DMS 273 (cell line): ENCODE measurements at regions not wholly inside any gene's neighbourhood (a gene's known extent, or its start where the extent isn't known, plus 50 kb on each side); places are given as distances from the start of the nearest gene placed in this dataset.

Source experiments
- DNase-seq: peaks from one replicate; lab custom pipeline; 2025; ENCODE audit not compliant: unreplicated experiment; lab: John Stamatoyannopoulos, UW

DNA sequence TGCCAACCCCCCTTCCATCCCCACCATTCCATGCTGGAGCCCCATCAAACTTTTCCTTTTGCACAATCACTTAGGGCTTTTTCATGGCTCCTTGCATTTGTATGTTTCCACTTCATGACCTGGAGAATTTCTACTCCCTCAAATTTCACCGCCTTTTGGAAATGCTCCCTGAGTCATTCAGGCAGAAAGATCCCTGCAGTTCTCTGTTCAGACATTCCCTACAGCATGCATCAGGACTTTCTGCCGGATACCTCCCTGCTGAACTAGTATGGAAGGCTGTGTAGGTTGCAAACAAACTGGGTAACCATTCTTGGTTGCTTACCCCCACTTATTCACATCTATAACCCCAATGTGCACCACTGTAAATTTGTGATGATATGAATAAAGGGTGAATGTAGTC lies 389.6 kb upstream of the CELF4 start:
- DNase-seq, result no peak

- no peak for DNase-seq
Measured at GRCh38 chr18:37953876-37954275, 388.3 kb upstream of the CELF4 start.

- DNase-seq, result peak; percentile 4
Measured at GRCh38 chr18:37948471-37948870, 382.9 kb upstream of the CELF4 start.

GRCh38 chr18:37946324-37946723 lies 380.7 kb upstream of the CELF4 start:
- no peak for DNase-seq

GRCh38 chr18:37944700-37945270 lies 379.2 kb upstream of the CELF4 start:
- DNase-seq, result no peak

GRCh38 chr18:37937287-37937686 lies 371.7 kb upstream of the CELF4 start:
- no peak for DNase-seq

GRCh38 chr18:37935086-37935485 lies 369.5 kb upstream of the CELF4 start:
- DNase-seq, result no peak

DNA sequence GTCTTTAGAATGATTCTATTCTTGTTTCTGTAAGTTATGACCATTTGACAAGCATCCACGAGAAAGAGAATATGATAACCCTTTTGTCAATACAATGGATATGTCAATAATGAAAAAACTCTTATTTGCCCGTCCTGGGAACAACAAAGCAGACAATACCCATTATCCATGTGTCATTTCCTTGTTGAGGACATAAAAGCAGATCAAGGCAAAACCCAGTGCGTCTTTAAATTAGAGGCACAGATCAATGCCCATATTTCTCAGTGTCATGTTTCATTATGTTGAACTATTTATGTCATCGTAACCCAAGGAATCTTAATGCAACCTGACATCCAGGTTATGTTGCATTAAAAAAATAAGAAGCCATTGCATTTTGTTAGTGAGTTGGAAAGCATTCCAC lies 365.0 kb upstream of the CELF4 start:
- DNase-seq, result no peak

DNA sequence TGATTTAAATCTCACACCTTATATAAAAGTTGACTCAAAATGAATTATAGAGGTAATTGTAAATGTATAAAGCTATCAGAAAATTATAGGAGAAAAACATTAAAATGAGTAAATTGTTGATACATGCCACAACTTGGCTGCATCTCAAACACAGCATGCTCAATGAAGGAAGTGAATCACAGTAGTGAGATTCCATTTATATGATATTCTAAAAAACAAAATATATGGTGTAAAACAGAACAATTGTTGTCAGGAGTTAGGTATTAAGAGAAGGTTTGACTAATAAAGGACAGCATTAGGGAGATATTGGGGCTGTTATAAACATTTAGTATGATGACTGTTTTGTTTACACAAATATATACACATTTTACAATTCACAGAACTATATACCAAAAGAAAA lies 356.6 kb upstream of the CELF4 start:
- no peak for DNase-seq

GRCh38 chr18:37920865-37921264 lies 355.3 kb upstream of the CELF4 start:
- DNase-seq, result no peak

DNA sequence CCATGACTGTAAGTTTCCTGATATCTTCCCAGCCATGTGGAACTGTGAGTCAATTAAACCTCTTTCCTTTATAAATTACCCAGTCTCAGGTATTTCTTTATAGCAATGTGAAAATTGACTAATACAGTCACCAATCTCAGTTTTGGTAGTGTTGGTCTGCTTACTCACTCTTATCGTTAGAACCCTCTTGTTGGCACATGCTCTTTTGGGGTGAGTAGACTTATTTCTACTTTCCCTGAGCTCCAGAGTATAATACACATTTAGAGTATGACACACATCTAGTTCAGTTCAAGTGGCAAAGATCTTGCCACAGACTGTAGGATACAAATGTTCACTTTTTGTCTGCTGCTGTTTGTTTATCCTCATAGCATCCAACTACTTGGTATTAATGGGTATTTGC lies 347.5 kb upstream of the CELF4 start:
- DNase-seq, result no peak

DNA sequence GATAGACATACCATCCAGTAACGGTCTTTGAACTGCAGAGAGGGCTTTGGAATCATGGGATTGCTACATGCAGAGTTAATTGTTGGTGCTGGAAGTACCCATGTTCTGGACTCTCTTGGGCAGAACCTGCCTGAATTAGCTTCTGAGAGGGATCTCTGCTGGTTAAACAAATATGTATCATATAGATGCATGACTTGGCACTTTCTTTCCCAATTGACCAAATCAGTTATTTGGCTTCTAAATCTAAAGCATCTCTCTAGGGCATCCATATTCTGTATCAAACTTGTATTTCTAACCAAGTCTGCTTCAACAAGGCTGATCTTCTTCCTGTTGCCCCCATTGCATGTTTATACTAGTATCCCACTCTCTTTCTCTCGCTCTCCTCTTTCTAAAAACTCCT lies 336.7 kb upstream of the CELF4 start:
- no peak for DNase-seq

DNA sequence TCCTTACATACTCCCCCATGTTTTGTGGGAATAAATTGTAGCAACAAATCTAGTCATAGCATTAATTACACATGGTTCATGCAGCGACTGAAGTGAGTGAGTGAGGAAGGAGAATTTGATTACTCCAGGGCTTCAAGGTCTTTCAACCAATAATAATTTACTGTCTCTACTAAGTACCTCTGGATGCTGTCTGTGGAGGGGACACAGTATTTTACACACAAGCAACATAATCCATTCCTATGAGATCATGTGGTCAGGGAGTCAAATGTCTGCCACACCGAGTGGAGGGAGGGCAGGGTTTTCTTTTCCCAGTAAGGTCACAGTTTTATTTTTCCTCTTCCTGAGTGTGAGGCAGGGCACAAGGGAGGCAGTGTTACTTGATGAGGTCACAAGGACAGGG lies 334.7 kb upstream of the CELF4 start:
- no peak for DNase-seq

DNA sequence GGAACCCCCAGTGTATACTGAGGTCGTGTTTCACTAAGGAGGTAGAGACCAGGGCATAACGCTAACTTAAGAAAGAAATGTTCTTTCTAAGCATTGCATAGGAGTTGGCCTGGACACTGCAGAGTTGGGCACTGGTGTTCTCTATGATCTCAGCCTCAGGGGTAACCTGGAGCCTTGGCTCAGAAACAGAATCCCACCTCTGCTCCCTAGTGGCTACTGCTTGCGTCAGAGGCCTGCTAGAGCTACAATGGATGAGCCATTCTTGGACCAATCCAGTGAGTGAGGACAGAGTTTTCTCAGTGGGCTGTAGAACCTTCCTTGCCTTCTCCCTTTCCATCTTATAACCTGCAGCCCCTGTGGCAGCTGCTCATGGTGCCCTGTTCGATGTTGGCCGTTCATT lies 324.4 kb upstream of the CELF4 start:
- peak; percentile 33 for DNase-seq

DNA sequence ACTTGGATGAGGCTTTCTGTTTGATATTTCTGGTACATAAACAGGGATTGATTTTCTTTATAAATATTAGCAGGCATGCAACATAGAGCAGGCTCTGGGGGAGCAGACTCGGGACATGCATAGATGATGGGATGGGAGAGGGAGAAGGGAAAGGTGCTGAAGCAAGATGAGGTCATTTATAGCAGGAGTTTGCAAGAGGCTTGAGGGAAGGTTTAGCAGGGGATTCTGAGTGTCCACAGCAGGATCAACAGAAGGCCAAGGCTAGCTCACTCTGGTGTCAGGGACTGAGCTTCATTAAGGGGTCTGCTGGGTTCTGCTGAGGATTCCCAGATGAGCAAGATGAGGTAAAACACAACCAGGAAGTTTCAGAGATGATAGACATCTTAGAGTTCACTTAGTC lies 309.1 kb upstream of the CELF4 start:
- no peak for DNase-seq

DNA sequence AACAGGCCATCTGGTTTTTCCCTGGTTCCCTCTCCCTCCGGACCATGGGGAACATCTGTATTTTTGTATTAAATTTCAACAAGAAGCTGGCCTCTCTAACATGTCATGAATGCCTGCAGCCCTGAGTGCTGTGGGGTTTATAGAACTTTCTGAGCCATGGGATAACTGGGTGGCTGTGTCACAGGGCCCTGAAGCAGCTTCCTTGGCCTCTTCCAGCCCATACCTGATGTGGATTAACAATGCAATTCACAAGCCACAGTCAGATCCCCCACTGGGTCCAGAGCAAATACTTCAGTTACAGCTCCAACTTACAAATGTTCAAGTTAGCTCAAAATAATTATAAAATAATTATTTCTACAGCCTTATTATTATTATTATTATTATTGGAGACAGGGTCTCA lies 307.8 kb upstream of the CELF4 start:
- DNase-seq, result peak; percentile 85

GRCh38 chr18:37872562-37872961 lies 307.0 kb upstream of the CELF4 start:
- DNase-seq, result peak; percentile 34

GRCh38 chr18:37871561-37871960 lies 306.0 kb upstream of the CELF4 start:
- DNase-seq, result no peak

DNA sequence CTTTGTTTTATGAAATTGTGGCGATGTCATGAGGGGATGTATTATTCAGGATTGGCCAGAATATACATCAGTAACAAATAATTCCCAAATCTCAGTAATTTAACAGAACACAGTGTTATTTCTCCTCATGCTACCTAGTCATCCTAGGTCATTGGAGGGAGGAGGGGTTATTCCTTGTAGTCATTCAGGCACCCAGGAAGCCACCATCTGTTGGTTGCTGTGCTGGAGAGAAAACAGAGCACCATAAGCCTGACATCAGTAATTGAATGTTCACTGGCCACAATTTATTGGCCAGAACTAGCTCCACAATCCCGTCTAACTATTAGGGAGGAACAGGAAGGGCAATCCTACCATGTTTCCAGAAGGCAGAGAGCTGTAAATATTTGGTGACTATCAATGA lies 303.5 kb upstream of the CELF4 start:
- peak; percentile 84 for DNase-seq

GRCh38 chr18:37864122-37864521 lies 298.5 kb upstream of the CELF4 start:
- no peak for DNase-seq

DNA sequence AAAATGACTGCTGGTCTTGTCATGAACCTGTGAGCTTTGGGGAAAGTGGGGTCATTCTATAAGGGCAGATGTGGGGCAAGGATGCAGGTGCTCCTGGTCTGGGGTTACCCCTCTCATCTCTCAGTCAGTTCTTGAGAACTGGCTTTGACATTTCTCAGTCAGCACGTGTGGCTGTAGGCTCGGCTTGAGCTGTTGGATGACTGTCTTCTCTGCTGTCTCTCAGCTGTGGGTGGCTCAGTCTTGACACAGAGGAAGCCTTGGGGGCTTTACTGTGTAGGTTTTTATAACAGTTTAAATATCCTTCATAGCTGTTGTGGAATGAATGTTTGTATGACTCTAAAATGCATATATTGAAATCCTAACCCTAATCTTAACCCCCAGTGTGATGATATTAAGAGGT lies 296.4 kb upstream of the CELF4 start:
- no peak for DNase-seq

- DNase-seq, result no peak
Measured at GRCh38 chr18:37854396-37854795, 288.8 kb upstream of the CELF4 start.

DNA sequence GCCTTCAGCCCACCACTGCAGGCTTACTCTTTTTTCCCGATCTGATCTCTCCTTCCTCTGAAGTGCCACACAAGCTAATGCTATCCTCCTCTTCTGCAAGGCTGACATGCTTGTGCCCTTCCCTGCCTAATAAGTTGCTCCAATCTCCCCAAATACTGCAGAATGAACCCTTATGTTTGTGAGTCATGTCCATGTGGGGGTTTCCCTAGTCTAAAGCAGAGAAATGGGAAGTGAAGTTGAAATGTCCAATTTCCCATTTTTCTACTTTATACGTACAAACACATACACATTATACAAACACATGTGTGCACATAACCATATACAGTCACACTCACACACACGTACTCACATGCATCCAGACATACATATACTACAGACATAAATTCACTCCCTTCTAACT lies 288.1 kb upstream of the CELF4 start:
- DNase-seq, result no peak

DNA sequence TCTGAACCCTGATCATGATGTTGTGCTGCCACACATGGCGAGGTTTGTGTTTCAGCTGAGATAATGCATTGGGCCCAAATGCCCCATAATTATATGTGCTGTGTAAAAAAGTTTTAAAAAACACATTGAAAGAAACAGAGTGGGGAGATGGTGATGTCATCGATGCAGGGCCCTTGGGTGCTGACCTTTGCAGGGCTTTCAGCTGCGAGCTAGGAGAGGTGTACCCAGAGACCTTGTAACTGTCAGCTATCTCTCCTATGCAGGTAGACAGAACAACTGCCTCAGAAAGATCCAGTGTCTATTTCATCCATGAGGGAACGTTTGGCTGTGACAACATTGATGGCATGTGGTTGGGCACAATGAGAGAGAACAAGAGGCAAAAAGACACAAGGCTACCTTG lies 286.9 kb upstream of the CELF4 start:
- DNase-seq, result no peak
